B cell (primary cell): ENCODE measurements at regions not wholly inside any gene's neighbourhood (a gene's known extent, or its start where the extent isn't known, plus 50 kb on each side); places are given as distances from the start of the nearest gene placed in this dataset.

Source experiments
- EZH2 ChIP-seq: IDR thresholded peaks from 2 replicates; pipeline ENCODE4 v1.6.1; 2012; ENCODE audit warnings: borderline replicate concordance, low read depth, mild to moderate bottlenecking, moderate library complexity, low read length; ENCODE audit not compliant: insufficient read depth, poor library complexity, severe bottlenecking
- TF ChIP-seq, protein P1 (sequence below): fragments of 200-600 bp; IDR thresholded peaks from one replicate; pipeline ENCODE4 v1.8.0; 2022; ENCODE audit warnings: antibody characterized with exemption, mild to moderate bottlenecking

DNA sequence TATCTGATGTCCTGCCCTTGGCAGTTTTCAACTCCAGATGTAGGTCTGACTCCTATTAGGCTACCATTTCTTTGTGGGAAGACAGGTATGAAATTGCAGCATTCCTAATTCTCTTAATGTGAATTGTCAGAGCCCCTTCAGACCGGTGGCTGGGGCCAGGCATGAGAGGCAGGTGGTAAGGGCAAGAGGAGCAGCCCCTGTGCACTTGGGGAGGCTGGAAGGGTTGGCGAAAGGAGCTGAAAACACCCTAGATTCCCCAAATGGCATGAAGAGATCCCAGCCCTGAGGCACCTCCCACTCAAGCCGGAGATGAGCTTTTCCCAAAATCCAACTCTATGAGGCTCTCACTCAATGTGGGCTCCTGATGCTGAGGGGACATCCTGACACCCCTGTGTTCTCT, 453.2 kb downstream of the NR2F2 start:
- TF ChIP-seq, protein P1, sequence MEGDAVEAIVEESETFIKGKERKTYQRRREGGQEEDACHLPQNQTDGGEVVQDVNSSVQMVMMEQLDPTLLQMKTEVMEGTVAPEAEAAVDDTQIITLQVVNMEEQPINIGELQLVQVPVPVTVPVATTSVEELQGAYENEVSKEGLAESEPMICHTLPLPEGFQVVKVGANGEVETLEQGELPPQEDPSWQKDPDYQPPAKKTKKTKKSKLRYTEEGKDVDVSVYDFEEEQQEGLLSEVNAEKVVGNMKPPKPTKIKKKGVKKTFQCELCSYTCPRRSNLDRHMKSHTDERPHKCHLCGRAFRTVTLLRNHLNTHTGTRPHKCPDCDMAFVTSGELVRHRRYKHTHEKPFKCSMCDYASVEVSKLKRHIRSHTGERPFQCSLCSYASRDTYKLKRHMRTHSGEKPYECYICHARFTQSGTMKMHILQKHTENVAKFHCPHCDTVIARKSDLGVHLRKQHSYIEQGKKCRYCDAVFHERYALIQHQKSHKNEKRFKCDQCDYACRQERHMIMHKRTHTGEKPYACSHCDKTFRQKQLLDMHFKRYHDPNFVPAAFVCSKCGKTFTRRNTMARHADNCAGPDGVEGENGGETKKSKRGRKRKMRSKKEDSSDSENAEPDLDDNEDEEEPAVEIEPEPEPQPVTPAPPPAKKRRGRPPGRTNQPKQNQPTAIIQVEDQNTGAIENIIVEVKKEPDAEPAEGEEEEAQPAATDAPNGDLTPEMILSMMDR: no peak
- TF ChIP-seq EZH2: no peak
